HG03159 (cell line): ENCODE measurements at regions not wholly inside any gene's neighbourhood (a gene's known extent, or its start where the extent isn't known, plus 50 kb on each side); places are given as distances from the start of the nearest gene placed in this dataset.
"Not testable (repeated sequence)": the region's sequence is repeated elsewhere in the genome, so short reads cannot be mapped to it uniquely, and the experiment has no call there.

Source experiments
- ATAC-seq: cut with Tn5 transposase; IDR thresholded peaks from one replicate; pipeline ENCODE4 v1.9.1; 2021; ENCODE audit warnings: mild to moderate bottlenecking, moderate library complexity; ENCODE audit not compliant: unreplicated experiment

DNA sequence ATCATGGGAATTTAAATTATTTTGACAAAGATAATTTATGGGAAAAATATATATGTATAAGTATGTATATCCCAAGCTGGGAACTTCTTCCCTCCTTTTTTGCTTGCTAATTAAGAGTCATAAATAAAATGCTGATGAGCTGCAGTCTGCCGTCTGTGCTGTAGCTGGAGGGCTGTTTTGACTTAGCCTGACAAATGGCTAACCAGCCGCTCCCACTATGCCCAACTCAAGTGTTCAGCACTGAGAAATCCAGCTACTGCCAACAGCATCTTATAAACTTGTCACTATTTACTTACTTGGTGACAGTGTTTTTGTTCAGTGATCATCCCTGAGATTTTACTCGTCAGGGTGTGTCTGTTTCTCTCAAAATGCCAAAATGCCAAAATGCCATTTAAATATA is 171.2 kb upstream of the PGRMC2 start:
- ATAC-seq: no peak

- no peak for ATAC-seq
Observed at GRCh38 chr4:128457726-128458125, 170.1 kb upstream of the PGRMC2 start.

- ATAC-seq: no peak
Observed at GRCh38 chr4:128456171-128456570, 168.6 kb upstream of the PGRMC2 start.

DNA sequence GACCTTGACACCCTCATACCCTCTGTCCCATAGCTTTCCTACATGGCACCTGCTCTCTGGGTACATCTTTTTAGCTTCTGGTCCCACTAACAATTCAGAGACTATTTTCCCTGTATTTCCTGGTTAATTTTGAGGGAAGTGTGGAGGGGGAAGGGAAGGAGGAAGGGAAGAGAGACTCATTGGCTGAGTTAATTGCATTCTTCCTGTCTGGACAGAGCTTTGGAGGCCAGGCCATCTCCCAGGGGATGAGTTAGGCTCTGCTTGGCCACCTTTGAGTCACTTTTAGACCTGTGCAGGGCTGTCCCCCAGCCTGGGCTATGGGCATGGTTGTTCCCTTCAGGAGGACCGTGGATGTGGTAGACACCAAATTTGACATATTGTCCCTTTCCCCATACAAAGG is 167.9 kb upstream of the PGRMC2 start:
- no peak for ATAC-seq

DNA sequence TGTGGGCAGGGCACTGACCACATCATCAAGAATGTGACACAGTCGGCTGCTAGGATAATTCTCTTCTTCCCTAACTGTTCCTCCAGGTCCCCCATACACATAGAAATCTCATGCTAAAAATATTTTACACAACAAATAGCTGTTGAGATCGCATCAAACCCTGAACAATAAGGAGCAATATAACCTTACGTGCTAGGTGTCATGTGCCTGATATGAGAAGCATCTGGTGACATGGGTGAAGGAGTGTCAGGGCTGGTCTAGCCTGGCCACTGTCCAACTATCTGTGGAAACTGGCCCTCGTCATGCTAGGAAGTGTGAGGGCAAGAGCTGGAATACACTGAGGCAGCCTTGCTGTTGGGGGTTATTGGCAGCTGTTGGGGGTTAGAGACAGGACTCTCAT is 167.3 kb upstream of the PGRMC2 start:
- ATAC-seq: no peak

- peak; percentile 99 for ATAC-seq
Observed at GRCh38 chr4:128454281-128454871, 166.8 kb upstream of the PGRMC2 start.

DNA sequence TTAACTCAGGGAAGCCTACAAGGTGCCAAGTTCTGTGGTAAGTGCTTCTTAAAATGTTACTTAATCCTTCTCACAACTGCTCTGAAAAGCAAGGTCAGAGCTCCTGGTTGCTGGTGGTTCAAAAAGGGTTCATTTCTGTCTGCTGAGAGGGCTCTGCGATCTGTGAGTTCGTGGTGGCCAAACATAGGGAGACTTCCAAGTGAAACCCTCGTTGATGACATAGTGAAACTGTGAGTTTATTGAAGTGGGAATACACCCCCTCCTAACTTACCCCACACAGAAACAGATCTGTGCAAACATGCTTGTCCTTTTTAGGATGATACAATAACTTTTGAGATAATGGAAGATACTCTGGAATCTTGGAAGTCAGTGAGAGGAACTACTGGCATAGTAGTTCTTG is 164.8 kb upstream of the PGRMC2 start:
- no peak for ATAC-seq

- ATAC-seq: no peak
Observed at GRCh38 chr4:128451270-128451905, 163.8 kb upstream of the PGRMC2 start.

DNA sequence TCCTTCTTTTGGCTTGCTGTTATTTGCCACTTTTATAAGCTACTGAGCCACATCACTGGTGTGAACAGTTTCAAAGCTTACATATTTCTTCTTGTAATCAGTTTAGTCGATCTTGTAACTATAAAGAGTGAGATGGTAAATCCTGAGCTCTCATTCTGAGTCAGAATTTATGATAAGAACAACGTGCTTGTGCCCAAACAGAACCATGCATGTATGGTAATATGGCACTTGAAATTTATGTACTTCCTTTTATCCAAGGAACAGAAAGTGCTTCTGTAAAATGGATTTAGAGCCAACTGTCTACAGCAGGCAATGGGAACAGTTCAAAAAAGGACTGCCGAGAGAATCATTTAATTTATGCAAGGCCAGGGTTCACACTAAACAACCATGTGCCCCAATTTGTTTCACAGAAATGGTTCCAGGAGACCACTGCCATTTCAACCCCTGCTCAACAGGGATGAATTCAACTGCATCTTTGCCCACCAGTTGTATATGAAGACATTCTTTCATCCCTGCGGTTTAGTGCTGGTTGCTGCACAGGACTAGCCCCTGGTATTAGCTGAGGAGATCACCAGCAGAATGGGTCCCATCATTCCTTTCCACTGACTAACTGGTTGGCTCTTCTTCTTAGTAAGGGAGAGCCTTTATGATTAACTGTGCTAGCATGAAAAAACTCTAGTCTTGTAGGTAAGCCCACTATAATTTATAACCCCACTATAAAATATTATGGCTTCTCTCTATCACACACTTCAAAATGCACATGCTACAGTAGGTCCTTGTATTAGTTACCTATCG is 162.9 kb upstream of the PGRMC2 start:
- ATAC-seq: no peak

DNA sequence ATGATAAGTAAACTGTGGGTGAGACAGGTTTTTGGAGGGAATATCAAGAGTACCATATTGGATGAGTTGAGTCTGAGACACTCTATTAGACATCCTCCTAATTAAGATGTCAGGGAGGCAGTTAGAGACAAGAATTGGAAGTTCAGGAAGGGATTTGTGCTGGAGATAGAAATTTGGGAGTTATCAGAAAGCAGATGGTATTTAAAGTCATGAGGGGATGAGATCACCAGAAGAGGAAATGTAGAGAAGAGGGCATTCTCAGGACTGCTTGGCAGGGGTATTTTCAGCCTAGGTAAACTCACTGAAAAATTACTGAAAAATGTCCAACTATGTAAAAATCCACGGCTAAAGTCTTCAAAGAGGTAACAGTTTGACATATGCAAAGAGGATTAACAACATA is 161.6 kb upstream of the PGRMC2 start:
- ATAC-seq: no peak

DNA sequence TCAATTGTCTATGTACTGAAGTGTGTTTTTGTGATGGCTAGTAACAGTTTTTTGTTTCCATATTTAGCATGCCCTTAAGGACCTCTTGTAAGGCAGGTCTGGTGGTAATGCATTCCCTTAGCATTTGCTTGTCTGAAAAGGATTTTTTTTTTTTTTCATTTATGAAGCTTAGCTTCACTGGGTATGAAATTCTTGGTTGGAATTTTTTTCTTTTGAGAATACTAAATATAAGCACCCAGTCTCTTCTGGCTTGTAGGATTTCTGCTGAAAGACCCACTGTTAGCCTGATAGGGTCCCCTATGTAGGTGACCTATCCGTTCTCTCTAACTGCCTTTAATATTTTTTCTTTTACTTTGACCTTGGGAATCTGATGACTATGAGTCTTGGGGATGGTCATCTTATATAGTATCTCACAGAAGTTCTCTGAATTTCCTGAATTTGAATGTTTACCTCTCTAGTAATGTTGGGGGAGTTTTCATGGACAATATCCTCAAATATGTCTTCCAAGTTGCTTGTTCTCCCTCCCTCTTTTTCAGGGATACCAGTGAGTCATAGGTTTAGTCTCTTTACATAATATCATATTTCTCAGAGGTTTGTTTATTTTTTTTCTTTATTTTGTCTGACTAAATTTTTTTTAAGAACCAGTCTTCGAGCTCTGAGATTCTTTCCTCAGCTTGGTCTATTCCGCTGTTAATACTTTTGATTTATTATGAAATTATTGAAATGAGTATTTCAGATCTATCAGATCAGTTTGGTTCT is 157.1 kb upstream of the PGRMC2 start:
- ATAC-seq: no peak

DNA sequence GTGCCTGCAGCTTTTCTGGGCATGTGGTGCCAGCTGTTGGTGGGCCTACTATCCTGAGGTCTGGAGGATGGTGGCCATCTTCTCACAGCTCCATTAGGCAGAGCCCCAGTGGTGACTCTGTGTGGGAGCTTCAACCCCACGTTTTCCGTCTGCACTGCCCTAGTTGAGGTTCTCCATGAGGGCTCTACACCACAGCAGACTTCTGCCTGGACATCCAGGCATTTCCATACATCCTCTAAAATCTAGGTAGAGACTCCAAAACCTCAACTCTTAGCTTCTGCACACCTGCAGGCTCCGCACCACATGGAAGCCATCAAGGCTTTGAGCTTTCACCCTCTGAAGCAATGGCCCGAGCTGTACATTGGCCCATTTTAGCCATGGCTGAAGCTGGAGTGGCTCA is 153.3 kb upstream of the PGRMC2 start:
- no peak for ATAC-seq

GRCh38 chr4:128437023-128437422 is 149.4 kb upstream of the PGRMC2 start:
- not testable (repeated sequence) for ATAC-seq

DNA sequence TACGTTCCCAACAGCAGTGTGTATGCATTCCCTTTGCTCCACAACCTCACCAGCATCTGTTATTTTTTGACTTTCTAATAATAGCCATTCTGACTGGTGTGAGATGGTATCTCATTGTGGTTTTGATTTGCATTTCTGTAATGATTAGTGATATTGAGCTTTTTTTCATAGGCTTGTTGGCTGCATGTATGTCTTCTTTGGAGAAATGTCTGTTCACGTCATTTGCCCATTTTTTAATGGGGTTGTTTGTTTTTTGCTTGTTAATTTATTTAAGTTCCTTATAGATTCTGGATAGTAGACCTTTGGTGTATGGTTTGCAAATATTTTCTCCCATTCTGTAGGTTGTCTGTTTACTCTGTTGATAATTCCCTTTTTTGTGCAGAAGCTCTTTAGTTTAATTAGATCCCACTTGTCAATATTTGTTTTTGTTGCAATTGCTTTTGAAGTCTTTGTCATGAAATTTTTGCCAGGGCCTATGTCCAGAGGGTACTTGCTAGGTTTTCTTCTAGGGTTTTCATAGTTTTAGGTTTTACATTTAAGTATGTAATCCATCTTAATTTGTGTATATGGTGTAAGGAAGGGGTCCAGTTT is 141.5 kb upstream of the PGRMC2 start:
- not testable (repeated sequence) for ATAC-seq

GRCh38 chr4:128428397-128428796 is 140.8 kb upstream of the PGRMC2 start:
- ATAC-seq: no peak

DNA sequence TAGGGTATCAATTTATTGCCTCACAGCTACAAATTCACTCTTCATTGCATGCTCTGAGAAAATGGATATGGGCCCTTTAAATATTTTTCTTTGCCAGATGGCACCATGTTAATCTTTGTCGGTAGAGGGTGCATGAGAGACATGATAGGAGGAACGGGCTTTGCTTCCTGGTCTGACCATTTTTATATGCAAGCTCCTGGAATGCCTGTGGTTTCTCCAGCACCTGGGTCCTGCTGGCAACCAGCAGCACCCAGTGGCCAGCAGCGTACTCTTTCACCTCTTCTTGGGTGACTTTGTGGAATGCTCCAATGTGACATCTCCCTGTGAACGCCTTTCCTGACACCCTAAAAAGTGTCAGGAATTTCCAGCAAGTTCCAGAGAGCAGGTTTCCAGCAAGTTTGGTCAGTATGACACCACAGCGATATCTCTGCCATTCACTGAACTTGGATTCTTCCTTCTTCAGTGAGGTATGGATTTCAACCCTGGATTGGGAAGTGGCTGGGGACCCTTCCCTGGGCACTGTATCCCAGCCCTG is 140.3 kb upstream of the PGRMC2 start:
- ATAC-seq: no peak

- no peak for ATAC-seq
Observed at GRCh38 chr4:128424527-128425497, 137.2 kb upstream of the PGRMC2 start.

GRCh38 chr4:128422296-128422695 is 134.7 kb upstream of the PGRMC2 start:
- peak; percentile 75 for ATAC-seq

DNA sequence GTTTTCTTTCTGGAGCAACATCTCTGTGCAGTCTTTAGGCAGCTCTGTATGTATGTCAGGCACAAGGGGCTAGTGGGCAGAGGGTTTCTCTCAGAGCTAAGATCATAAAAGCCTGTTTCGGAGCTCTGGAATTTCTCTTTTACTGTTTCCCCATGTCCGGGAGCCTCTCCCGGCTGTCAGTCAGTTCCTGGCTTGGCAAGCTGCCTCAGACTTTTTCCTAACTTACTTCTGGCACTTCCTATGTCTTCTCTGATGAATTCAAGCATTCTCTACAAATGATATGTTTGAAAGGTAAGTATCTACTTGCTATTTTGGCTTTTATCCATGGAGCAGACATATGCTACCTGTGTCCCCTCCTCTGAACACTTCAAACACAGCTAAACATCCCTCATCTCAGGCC is 129.3 kb upstream of the PGRMC2 start:
- no peak for ATAC-seq

- ATAC-seq: no peak
Observed at GRCh38 chr4:128410037-128410436, 122.4 kb upstream of the PGRMC2 start.
